WTC11 (cell line): ENCODE measurements at regions not wholly inside any gene's neighbourhood (a gene's known extent, or its start where the extent isn't known, plus 50 kb on each side); places are given as distances from the start of the nearest gene placed in this dataset.
A peak's percentile ranks its signal among the peaks of the same experiment; 100 is the strongest.

Source experiments
- ATAC-seq: fragments of 200-7000 bp; cut with Tn5 transposase; 2 replicates; pipeline ENCODE4 v1.10.0; 2021; ENCODE audit warnings: mild to moderate bottlenecking, moderate library complexity
- CTCF ChIA-PET: fragments of 300-600 bp; sonication (Branson Sonifier 250); formaldehyde crosslinking; loops from one replicate; lab custom pipeline; 2021; ENCODE audit warnings: antibody characterized with exemption; lab: Charles Lee
- POLR2A ChIA-PET: fragments of 350-600 bp; sonication (Branson Sonifier 250); formaldehyde crosslinking; loops from one replicate; lab custom pipeline; 2021; ENCODE audit warnings: antibody characterized with exemption; lab: Charles Lee
- DNase-seq: peaks from one replicate; pipeline ENCODE4 v3.0.0; 2021; ENCODE audit warnings: low spot score
- H3K27ac Mint-ChIP-seq: 2 replicates; pipeline ENCODE4 v1.8.0; 2021; ENCODE audit warnings: mixed read lengths
- H3K27me3 Mint-ChIP-seq: 2 replicates; pipeline ENCODE4 v1.8.0; 2021; ENCODE audit warnings: low read depth, mild to moderate bottlenecking, moderate library complexity, mixed read lengths
- H3K36me3 Mint-ChIP-seq: 2 replicates; pipeline ENCODE4 v1.8.0; 2021; ENCODE audit warnings: mixed read lengths
- H3K4me1 Mint-ChIP-seq: 2 replicates; pipeline ENCODE4 v1.8.0; 2022; ENCODE audit warnings: mixed read lengths
- H3K4me3 Mint-ChIP-seq: 2 replicates; pipeline ENCODE4 v1.8.0; 2021; ENCODE audit warnings: mild to moderate bottlenecking, moderate library complexity, mixed read lengths
- H3K9me3 Mint-ChIP-seq: 2 replicates; pipeline ENCODE4 v1.8.0; 2021; ENCODE audit warnings: mixed read lengths
- CDX4 ChIP-seq: fragments of 250-450 bp; sonication (Bioruptor Pico); IDR thresholded peaks from 2 replicates; pipeline ENCODE4 v1.9.0; 2021; ENCODE audit warnings: moderate library complexity, mild to moderate bottlenecking, inconsistent platforms, borderline replicate concordance
- CREB1 ChIP-seq: sonication (generic); formaldehyde crosslinking; IDR thresholded peaks from 2 replicates; pipeline ENCODE4 v1.8.0; 2023; ENCODE audit warnings: mild to moderate bottlenecking, missing genetic modification reagents
- CREM ChIP-seq: sonication (generic); formaldehyde crosslinking; IDR thresholded peaks from 2 replicates; pipeline ENCODE4 v1.8.1; 2022; ENCODE audit warnings: mild to moderate bottlenecking, missing genetic modification reagents, moderate library complexity
- ETV6 ChIP-seq: sonication (generic); formaldehyde crosslinking; IDR thresholded peaks from 2 replicates; pipeline ENCODE4 v1.8.1; 2022; ENCODE audit warnings: mild to moderate bottlenecking, missing genetic modification reagents
- GRHL2 ChIP-seq: fragments of 250-450 bp; sonication (Bioruptor Pico); IDR thresholded peaks from 2 replicates; pipeline ENCODE4 v1.8.0; 2022; ENCODE audit warnings: mild to moderate bottlenecking, moderate library complexity; ENCODE audit not compliant: insufficient replicate concordance, severe bottlenecking
- HMGA2 ChIP-seq: fragments of 250-450 bp; sonication (Bioruptor Pico); IDR thresholded peaks from 2 replicates; pipeline ENCODE4 v1.4.0; 2021; ENCODE audit warnings: mild to moderate bottlenecking, moderate library complexity
- HMGXB4 ChIP-seq: sonication (generic); formaldehyde crosslinking; IDR thresholded peaks from 2 replicates; pipeline ENCODE4 v1.8.1; 2023; ENCODE audit warnings: mild to moderate bottlenecking, moderate library complexity, missing genetic modification reagents
- IRF1 ChIP-seq: sonication (generic); formaldehyde crosslinking; IDR thresholded peaks from 2 replicates; pipeline ENCODE4 v1.8.0; 2023; ENCODE audit warnings: missing genetic modification reagents
- MAX ChIP-seq: sonication (generic); formaldehyde crosslinking; IDR thresholded peaks from 2 replicates; pipeline ENCODE4 v1.8.0; 2022; ENCODE audit warnings: mild to moderate bottlenecking, missing genetic modification reagents
- NFATC4 ChIP-seq: fragments of 250-450 bp; sonication (Bioruptor Pico); IDR thresholded peaks from 2 replicates; pipeline ENCODE4 v1.9.0; 2021; ENCODE audit warnings: mild to moderate bottlenecking
- OVOL2 ChIP-seq: fragments of 250-450 bp; sonication (Bioruptor Pico); IDR thresholded peaks from 2 replicates; pipeline ENCODE4 v1.9.0; 2021; ENCODE audit warnings: mild to moderate bottlenecking, borderline replicate concordance
- PREB ChIP-seq: sonication (generic); formaldehyde crosslinking; IDR thresholded peaks from 2 replicates; pipeline ENCODE4 v1.8.1; 2022; ENCODE audit warnings: mild to moderate bottlenecking, missing genetic modification reagents, moderate library complexity, borderline replicate concordance
- RORB ChIP-seq: fragments of 250-450 bp; sonication (Bioruptor Pico); IDR thresholded peaks from 2 replicates; pipeline ENCODE4 v1.9.0; 2021; ENCODE audit warnings: mild to moderate bottlenecking
- TEAD4 ChIP-seq: sonication (generic); formaldehyde crosslinking; IDR thresholded peaks from 2 replicates; pipeline ENCODE4 v1.8.0; 2022; ENCODE audit warnings: mild to moderate bottlenecking, missing genetic modification reagents
- USF1 ChIP-seq: sonication (generic); formaldehyde crosslinking; IDR thresholded peaks from 2 replicates; pipeline ENCODE4 v1.8.0; 2022; ENCODE audit warnings: mild to moderate bottlenecking, missing genetic modification reagents
- ZBTB43 ChIP-seq: sonication (generic); formaldehyde crosslinking; IDR thresholded peaks from 2 replicates; pipeline ENCODE4 v1.8.1; 2023; ENCODE audit warnings: mild to moderate bottlenecking, missing genetic modification reagents
- ZNF219 ChIP-seq: sonication (generic); formaldehyde crosslinking; IDR thresholded peaks from 2 replicates; pipeline ENCODE4 v1.8.0; 2023; ENCODE audit warnings: missing genetic modification reagents, mild to moderate bottlenecking, borderline replicate concordance
- ZNF423 ChIP-seq: fragments of 250-450 bp; sonication (Bioruptor Pico); IDR thresholded peaks from 2 replicates; pipeline ENCODE4 v2.1.2; 2022; ENCODE audit warnings: mild to moderate bottlenecking, moderate library complexity

GRCh38 chr2:153197402-153198386 is 280.9 kb downstream of the RPRM start:
- CTCF ChIA-PET: no interaction called here
- POLR2A ChIA-PET: no interaction called here
- TF ChIP-seq ZBTB43 (CRISPR knock-in tag): no peak
- TF ChIP-seq ETV6 (CRISPR knock-in tag): no peak
- TF ChIP-seq CDX4 (CRISPR knock-in tag): no peak
- no peak for TF ChIP-seq OVOL2
- TF ChIP-seq HMGXB4 (CRISPR knock-in tag): no peak
- TF ChIP-seq CREM (CRISPR knock-in tag): no peak
- no peak for TF ChIP-seq IRF1
- TF ChIP-seq NFATC4: no peak
- no peak for TF ChIP-seq CREB1 (CRISPR knock-in tag)
- no peak for TF ChIP-seq TEAD4 (CRISPR knock-in tag)
- no peak for TF ChIP-seq USF1 (CRISPR knock-in tag)
- no peak for TF ChIP-seq MAX (CRISPR knock-in tag)
- no peak for TF ChIP-seq GRHL2 (CRISPR knock-in tag)
- TF ChIP-seq ZNF423 (CRISPR knock-in tag): no peak
- TF ChIP-seq RORB: no peak
- no peak for TF ChIP-seq ZNF219 (CRISPR knock-in tag)
- no peak for TF ChIP-seq PREB (CRISPR knock-in tag)
- TF ChIP-seq, all 79 proteins: peak for 0
- ATAC-seq (peak; percentile 46), DNase-seq (no peak)
- Mint-ChIP-seq H3K9me3 (no peaks in the 10 kb centered on the region), H3K4me3 (no peak overlapping the region), H3K4me1 (peaks cover 10% of the 10 kb centered on the region), H3K27ac (no peak overlapping the region), H3K36me3 (no peaks in the 10 kb centered on the region), H3K27me3 (0 out of 2 replicates have a peak, but pooled peaks cover 2% of the 10 kb centered on the region)

- peaks cover 10% of the 10 kb centered on the region for H3K4me1 Mint-ChIP-seq
- CTCF ChIA-PET: no interaction called here
- no peak overlapping the region for H3K4me3 Mint-ChIP-seq
- TF ChIP-seq HMGA2 (CRISPR knock-in tag): no peak
- POLR2A ChIA-PET: no interaction called here
- no peak overlapping the region for H3K27ac Mint-ChIP-seq
- H3K27me3 Mint-ChIP-seq: 0 out of 2 replicates have a peak, but pooled peaks cover 2% of the 10 kb centered on the region
- H3K36me3 Mint-ChIP-seq: no peaks in the 10 kb centered on the region
- DNase-seq (no peak), ATAC-seq (no peak)
- no peaks in the 10 kb centered on the region for H3K9me3 Mint-ChIP-seq
Measured at GRCh38 chr2:153196378-153197058, 282.0 kb downstream of the RPRM start.
